NCI-H146 (cell line): ENCODE measurements at regions not wholly inside any gene's neighbourhood (a gene's known extent, or its start where the extent isn't known, plus 50 kb on each side); places are given as distances from the start of the nearest gene placed in this dataset.
A peak's percentile ranks its signal among the peaks of the same experiment; 100 is the strongest.
"Not testable (repeated sequence)": the region's sequence is repeated elsewhere in the genome, so short reads cannot be mapped to it uniquely, and the experiment has no call there.

Experiments used
- DNase-seq: peaks from one replicate; lab custom pipeline; 2025; lab: John Stamatoyannopoulos, UW

DNA sequence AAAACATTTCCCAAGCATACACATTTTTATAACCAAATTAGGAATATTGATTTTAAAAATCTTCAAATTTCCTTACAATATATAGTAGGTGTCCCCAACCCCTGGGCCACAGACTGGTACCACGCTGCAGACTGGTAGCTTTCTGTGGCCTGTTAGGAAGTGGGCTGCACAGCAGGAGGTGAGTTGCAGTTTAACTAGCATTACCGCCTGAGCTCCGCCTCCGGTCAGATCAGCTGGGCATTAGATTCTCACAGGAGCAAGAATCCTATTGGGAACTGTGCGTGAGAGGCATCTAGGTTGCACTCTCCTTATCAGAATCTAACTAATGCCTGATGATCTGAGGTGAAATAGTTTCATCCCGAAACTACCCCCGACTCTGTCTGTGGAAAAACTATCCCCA lies 62.1 kb downstream of the ZWINT start:
- no peak for DNase-seq

DNA sequence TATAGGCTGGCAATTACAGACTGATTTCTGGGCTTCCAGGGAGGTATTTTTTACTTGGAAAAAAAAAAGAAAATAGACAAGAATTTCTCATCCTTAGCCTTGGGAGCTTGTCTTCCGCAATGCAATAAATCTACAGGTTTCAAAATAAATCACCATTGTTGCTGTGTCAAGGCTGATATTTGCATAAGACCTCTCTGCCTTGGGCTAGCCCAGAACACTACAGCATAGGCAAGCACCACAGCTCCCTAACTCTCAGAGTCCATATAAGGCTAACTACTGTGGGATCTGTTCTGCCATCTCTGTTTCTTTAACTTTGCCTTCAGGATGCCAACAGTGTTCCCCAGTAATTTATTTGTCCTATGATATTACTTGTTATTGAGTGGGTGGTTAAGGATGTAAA lies 64.4 kb downstream of the ZWINT start:
- DNase-seq, result no peak

DNA sequence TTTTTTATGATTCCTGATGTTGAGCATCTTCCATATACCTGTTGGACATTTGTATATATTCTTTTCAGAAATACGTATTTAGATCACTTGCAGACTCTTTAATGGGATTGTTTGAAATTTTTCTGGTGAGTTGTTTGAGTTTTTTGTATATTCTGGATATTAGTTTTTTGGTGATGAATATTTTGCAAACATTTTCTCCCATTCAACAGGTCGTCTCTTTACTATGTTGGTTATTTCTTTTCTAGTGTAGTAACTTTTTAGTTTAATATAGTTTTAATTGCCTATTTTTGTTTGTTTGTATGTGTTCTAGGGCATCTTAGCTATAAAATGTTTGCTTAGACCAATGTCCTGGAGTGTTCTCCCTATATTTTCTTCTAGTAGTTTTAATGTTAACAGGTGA lies 72.7 kb downstream of the ZWINT start:
- DNase-seq, result no peak

DNA sequence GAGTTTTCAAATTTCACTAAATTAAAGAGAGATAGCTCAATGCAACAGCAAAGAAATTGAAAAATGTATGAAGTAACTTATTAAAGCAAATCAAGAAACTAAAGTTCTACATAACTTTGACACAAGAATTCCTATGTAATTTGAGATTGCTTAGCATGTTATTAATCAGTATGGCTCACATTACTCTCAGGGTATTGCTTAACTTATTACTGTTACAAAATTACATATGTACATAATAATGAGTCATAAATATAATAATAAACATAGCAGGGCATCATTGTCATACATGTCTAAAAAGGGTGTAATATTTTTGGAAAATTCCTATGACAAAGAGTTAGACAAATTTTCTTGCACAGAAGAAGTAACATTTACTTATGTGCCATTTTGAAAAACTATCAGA lies 75.0 kb downstream of the ZWINT start:
- no peak for DNase-seq

DNA sequence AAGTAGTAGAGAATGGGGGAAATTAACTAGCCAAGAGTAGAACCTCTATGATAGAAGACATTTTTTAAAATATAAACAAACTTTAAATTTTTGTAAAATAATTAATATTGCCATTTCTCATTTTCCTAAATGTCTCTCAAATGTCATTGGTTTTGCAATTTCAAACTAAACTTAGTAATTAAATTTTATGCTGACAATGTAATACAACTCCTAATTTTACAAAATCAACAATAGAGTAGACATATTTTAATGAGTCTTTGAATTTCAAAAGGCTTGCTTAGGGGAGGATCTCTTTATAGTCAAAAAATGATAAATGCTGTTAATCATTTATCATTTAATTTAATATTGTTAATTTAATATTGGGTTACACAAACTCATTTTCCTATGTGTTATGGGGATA lies 81.8 kb downstream of the ZWINT start:
- DNase-seq, result no peak

DNA sequence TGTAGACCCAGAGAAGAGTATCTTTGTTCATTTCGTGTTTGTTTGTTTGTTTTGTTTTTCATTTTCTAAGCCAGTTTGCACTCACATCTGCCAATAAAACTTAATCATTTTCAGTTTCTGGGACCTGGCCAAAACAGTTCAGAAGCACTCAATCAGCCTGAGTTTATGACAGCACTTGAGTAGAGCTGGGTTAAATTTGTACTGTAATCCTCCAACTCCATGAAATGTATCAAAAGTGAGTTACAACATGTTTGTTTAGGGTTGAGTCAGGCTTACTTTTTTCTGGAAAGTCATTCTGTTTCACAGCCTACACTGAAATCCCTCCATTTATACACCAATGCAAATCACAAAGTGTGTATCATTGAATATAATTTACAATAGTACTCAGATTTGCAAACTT lies 91.9 kb downstream of the ZWINT start:
- DNase-seq, result no peak

DNA sequence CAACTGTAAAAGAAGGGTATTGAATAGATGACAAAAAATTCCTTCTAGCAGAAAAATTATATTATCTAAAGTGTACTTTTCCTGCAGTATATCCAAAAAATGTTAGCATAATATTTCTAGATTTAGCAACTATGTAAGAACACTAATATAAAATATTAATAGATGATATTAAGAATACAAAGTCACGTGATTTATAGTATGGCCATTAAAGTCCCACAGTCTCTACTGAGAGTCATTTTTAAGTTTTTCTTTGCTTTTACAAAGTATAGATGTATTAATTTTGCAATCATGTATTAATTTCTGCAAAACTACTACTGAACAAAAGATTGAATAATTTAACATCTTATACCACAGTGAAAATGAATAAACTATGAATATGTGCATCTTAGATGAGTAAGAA lies 94.9 kb downstream of the ZWINT start:
- no peak for DNase-seq

DNA sequence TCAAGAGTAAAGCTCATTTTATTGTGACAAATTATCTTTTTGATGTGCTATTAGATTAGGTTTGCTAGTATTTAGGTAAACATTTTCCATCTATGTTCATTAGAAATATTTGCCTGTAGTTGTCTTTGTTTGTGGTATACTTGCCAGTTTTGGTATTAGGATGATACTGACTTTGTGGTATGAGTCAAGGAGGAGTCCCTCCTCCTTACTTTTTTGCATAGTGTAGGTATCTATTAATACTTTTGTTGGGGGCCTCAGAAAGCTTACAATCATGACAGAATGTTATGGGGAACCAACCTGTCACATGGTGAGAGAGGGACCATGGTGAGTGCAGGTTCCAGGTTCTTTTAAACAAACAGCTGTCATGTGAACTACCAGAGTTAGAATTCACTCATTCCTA lies 102.1 kb downstream of the ZWINT start:
- DNase-seq, result no peak

DNA sequence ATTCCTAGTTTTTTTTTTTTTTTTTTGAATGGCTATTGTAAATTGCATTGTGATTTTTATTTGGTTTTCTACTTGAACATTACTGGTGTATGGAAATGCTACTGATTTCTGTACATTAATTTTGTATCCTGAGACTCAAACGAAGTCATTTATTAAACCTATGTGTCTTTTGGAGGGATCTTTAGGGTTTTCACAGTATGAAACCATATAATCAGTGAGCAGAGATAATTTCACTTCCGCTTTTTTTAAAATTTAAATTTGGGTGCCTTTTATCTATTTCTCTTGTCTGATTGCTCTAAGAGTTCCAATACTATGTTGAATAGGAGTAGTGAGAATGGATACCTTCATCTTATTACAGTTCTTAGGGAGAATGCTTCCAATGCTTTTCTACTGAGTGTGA lies 102.7 kb downstream of the ZWINT start:
- DNase-seq, result no peak

DNA sequence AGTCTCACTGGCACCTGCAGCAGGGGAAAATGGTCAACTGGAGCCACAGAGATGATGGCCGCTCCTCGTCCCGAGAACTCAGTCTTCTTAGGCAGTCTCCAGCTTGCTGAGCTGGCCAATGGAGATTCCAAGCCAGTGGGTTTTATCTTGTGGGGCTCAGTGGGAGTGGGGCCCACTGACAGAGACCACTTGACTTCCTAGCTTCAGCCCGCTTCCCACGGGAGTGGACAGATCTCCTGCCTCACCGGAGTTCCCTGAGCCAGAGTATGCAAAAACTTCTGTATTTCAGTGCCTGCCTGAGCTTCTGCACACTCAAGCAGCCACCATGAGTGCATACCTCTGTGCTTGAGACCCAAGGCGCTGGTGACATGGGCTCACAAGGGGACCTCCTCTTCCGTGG lies 105.8 kb downstream of the ZWINT start:
- no peak for DNase-seq

DNA sequence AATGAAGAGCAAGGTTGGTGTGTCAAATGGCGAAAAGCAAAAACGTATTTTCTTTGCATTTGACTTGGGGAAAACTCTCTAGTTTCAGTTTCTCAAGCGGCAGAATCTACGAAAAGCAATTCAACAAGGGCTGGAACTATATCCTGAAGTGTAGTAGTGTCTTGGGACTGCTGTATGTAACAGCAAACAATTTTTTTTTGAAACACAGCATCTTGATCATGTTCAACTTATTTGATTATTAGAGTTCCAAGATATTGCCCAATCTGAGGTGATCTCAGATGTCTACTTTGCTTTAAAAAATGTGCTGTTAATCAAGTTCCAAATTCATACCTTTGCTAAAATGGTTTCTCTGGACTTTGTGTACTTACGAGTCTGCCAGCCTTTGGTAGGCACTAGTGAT lies 120.6 kb downstream of the ZWINT start:
- no peak for DNase-seq

DNA sequence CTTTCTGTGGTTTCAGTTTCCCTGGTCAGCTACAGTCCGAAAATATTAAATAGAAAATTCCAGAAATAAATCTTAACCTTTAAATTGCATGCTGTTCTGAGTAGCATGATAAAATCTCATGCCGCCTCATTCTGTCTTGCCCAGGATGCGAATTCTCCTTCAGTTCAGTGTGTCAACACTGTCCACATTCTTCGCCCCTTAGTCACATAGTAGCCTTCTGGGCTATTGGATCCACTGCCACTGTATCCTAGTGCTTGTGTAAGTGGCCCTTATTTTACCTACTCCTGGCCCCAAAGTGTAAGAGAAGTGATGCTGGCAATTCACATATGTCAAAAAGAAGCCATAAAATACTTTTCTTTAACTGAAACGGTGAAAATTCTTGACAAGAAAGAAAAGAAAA lies 129.6 kb downstream of the ZWINT start:
- no peak for DNase-seq

DNA sequence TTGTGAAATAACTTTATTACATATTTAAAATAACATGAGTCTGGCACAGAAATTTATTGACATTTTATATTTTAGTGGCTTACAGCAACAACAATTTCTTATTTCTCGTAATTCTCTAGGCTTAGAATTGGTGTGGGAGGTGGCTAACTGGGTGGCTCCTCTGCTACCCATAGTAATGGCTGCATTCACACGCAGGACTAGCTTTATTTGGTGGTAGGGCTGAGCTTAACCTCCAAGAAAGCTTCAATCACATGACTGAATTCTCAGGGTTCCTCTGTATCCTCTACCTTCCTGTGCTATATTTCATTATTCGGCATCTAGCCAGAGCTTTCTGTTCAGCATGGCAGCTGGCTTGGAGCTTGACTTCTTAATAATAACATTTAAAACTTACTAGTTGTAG lies 138.8 kb downstream of the ZWINT start:
- no peak for DNase-seq

DNA sequence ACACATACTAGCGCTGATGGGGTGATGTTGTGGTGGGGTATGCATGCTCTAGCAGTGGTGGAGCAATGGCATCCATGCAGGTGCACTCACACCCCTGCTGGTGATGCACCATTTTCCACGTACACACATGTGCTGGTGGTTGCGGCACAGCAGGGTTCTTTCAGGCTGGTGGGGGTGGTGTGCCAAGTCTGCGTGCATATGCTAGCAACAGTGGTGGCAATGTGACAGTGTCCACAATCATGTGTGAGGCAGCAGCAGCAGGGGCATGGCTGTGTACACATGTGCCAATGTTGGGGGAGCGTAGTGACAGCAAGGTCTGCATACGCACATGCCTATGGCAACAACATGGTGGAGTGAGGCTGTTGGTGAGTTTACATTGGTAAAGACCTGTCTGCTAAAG lies 148.1 kb downstream of the ZWINT start:
- DNase-seq, result no peak

DNA sequence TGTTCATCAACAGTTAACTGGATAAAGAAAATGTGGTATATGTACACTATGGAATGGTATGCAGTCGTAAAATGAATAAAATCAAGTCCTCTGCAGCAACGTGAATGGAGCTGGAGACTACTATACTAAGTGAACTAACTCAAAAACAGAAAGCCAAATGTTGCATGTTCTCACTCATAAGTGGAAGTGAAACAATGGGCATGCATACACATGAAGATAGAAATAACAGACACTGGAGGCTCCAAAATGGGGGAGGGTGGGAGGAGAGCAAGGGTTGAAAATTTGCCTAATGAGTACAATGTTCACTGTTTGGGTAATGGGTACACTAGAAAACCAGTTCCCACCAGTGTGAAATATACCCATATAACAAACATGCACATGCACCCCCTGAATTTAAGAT lies 179.5 kb downstream of the ZWINT start:
- no peak for DNase-seq

DNA sequence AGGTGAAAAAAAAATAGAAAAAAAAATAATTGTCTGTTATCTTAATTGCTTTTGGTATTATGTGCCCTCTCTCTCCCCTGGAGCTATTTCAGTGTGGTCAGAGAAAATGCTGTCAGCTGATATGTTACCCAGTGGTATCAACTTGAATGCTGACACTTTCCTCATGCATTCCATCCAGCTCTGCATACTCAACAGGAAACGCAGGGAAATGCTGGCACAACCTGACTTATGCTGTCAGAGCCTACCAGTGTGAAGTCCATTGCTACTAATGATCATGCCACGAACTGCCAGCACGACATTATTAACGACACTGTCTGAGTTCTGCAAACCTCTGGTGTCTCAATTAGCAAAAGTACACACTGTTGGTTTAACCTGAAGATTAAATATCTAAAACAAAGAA lies 182.8 kb downstream of the ZWINT start:
- peak; percentile 90 for DNase-seq

DNA sequence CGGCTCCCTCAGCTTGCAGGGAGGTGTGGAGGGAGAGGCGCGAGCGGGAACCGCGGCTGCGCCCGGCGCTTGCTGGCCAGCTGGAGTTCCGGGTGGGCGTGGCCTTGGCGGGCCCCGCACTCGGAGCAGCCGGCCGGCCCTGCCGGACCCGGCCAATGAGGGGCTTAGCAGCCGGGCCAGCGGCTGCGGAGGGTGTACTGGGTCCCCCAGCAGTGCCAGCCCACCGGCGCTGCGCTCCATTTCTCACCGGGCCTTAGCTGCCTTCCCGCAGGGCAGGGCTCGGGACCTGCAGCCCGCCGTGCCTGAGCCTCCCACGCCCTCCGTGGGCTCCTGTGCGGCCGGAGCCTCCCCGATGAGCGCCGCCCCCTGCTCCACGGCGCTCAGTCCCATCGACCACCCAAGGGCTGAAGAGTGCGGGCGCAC lies 206.0 kb downstream of the ZWINT start:
- DNase-seq, result not testable (repeated sequence)

DNA sequence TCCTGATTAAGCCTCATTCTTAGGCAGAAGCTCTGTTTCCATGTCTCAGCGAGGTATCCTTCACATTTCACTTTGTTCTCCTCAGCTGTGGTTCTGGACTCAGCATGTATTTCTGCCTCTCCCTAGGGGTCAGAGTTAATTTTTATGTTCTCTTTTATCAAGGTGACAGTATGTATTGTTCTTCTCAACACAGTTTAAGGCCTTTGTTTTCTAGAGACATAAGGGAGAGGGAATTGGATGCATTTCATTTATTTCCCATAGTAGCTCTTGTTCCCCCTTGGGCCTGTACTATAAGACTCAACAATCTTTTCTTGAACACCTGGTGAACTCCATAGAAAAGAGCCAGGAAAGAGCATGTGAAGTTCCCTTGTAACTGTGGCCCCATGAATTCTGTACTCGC lies 214.3 kb downstream of the ZWINT start:
- peak; percentile 51 for DNase-seq

DNA sequence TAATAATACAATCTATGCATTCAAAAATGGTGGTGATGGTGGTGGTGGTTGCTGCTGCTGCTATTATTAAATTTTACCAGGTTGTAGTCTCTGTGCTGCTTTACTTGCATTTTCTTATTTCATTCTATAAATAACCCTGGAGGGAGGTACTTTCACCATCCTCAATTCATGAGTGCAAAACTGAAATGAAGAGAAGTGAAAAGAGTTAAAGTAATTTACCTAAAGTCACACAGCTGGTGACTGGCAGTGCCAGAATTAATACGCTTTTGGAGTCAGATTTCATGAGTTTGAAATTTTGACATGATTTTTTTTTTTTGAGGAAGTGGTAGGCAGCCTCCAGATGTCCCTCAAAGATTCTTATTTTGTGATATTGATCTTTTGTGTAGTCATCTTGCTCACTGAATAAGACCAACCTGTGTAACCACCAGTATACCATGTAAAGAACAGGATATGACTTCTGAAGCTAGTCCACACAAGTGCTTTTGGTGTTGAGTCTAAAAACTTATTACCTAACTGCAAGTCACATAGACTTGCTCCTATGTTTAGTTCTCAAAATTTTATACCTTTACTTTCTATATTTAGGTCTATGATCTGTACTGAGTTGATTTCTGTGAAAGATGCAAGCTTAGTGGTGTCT lies 218.8 kb downstream of the ZWINT start:
- no peak for DNase-seq

DNA sequence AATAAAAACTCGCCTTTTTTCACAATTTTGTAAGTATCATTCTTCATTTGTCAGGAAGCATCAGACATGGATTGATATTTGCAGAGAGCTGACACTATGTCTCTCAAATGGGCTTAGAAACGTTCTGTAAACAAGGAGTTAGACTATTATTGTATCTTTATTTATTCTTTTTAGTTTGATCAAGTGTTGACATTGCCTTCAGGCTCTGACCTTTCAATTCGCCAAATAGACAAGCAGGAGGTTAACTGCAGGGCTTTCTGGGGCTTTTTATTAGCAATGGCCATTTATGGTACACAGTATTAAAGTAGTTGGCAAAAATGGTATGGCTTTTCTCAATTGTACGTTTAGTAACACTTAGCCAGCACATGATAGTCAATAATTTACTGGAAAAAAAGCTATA lies 221.7 kb downstream of the ZWINT start:
- DNase-seq, result peak; percentile 89

DNA sequence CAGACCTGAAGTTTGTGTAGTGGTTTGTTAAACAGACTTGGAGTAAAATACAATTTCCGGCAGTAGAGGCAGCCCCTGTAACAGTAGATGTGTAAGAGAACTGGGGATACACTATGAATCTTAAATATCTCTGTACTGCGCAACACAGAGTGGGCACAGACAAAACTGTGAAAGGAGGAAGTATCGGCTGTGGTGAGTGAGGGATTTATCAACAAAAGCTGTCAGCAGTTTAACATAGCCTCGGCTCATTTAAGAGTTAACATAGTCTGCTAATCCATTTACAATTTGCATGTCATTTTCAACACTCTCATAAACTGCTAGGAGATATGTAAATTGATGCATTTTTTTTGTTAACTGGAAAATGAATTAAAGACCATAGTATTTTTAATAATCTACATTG lies 225.2 kb downstream of the ZWINT start:
- DNase-seq, result no peak

DNA sequence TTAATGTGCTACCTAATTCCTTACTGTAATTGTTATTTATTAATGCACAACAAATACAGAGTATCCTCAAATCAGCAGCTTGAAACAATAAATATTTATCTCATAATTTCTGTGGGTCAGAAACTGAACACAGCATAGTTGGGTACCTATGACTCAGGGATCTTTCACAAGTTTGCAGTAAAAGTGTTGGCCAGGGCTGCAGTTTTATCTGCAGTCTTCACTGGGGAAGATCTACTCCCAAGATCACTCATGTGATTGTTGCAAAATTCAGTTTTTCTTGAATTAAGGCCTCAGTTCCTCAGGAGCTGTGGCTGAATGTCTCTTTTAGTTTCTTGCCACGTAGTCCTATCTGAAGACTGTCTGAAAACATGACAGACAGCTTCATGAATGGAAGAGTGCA lies 237.8 kb downstream of the ZWINT start:
- no peak for DNase-seq

DNA sequence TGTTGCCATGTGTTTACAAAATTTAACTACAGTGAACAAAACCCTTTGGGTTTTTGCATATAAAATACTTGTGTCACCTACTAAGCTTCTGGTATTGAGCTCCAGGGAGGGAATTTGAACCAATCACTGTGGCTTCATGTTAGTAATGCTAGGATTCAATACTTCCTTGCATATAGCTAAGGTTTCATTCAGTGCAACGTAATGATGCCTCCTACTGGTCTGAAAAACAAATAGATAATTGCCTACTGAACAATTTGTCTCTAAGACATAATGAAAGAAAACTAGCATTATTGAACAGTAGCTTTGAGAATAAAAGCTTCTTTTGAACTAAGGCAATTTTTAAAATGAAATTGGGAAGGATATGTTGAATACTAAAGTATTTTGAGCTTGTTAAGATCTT lies 244.4 kb downstream of the ZWINT start:
- DNase-seq, result peak; percentile 14

DNA sequence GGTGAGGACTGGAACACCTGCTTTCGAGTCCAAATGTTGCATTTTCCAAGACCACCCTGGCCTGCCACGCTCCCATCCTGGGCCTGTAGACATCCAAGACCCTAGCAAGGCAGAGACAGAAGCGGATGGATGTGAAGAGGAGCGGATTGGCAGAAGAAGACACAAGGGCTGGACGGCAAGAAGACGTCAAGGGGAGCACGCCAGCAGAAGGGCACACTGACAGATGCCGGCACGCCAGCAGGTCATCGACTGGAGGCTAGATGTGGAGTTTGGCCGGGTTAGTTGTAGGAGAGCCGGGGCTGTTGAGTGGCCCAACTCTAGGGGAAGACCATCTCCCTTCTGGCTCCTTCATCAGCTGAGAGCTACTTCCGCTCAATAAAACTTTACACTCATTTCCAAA lies 251.6 kb downstream of the ZWINT start:
- no peak for DNase-seq

DNA sequence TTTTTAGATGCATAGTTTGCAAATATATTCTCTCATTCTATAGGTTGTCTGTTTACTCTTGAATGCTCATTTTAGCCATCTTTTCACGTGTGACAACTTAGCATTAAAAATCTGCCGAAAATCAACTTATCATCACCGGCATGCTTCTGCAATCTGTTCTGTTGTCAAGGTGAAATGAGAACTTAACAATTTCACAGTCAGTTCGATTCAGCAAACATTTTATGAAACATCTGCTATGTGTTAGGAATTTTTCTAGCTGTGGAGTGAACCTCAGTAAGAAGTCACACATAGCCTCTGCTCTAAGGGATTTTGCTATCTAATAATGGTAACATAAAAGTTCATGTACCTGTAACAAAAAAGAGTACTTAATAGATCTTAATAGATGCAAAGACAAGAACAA lies 256.1 kb downstream of the ZWINT start:
- no peak for DNase-seq
